Esophagus squamous epithelium (tissue), 4 donors: ENCODE measurements at regions not wholly inside any gene's neighbourhood (a gene's known extent, or its start where the extent isn't known, plus 50 kb on each side); places are given as distances from the start of the nearest gene placed in this dataset.

Source experiments
- POLR2A ChIP-seq, 4 donors: fragments of 450-650 bp; IDR thresholded peaks; one replicate each; pipeline ENCODE4 v1.6.1; 2017; ENCODE audit warnings: antibody characterized with exemption in 4 of 4, mild to moderate bottlenecking in 4 of 4, moderate library complexity in 3 of 4
- TF ChIP-seq, protein P1 (sequence below), 6 experiments: fragments of 450-650 bp in 4 of 6; fragments of 200-600 bp in 2 of 6; sonication (generic) in 2 of 6; IDR thresholded peaks; one replicate each; pipeline ENCODE4 v1.5.1; 2016 to 2019; ENCODE audit warnings: antibody characterized with exemption in 6 of 6, mild to moderate bottlenecking in 4 of 6, moderate library complexity in 4 of 6

DNA sequence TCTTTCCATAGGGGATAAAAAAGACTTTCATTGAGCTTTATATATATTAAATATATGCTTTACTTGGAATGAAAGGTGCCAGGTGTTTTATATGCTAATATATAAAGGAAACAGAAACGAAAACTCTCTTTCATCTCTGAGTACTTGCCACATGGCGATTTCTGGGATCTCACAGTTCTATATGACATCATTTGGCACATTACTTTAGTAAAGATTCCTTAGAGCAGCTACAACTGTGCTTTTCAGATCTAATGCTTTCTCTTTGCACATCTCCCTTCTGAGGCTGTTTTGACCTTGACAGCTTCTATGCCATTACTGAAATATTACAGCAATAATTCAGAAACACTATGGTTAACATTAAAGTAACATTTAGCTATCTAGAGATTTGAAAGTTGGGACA lies 1082.9 kb upstream of the CDH2 start:
- TF ChIP-seq, protein P1, sequence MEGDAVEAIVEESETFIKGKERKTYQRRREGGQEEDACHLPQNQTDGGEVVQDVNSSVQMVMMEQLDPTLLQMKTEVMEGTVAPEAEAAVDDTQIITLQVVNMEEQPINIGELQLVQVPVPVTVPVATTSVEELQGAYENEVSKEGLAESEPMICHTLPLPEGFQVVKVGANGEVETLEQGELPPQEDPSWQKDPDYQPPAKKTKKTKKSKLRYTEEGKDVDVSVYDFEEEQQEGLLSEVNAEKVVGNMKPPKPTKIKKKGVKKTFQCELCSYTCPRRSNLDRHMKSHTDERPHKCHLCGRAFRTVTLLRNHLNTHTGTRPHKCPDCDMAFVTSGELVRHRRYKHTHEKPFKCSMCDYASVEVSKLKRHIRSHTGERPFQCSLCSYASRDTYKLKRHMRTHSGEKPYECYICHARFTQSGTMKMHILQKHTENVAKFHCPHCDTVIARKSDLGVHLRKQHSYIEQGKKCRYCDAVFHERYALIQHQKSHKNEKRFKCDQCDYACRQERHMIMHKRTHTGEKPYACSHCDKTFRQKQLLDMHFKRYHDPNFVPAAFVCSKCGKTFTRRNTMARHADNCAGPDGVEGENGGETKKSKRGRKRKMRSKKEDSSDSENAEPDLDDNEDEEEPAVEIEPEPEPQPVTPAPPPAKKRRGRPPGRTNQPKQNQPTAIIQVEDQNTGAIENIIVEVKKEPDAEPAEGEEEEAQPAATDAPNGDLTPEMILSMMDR (IDR thresholded peaks at IDR 0.05): no peak
- no peak for TF ChIP-seq POLR2A (IDR thresholded peaks at IDR 0.05)
